ENCODE measurements at regions not wholly inside any gene's neighbourhood (a gene's known extent, or its start where the extent isn't known, plus 50 kb on each side); places are given as distances from the start of the nearest gene placed in this dataset.
"Not testable (repeated sequence)": the region's sequence is repeated elsewhere in the genome, so short reads cannot be mapped to it uniquely, and the experiment has no call there.

DNA sequence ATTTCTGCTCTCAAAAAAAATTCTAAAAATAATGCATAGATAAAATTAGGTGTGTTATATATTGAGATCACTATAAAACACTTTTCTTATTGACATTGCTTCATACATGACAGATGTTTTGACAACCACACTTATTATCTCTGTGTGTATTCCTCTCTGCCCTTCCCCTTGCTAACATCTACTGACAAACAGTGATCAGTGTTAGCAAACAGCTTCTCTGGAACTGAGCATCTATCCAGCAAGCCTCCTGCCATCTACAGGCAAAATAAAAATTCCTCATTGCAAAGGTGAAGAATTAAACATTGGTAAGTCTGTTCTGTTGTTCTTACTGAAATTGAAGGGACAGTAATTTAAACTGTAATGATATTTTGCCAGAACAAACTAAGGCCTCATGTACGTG is 2153.9 kb downstream of the NCAM2 start:
- H2AFZ ChIP-seq (ENCODE audit: control insufficient read depth, low read depth, low read length) = no peak overlapping the region
- H3K4me3 ChIP-seq = no peak overlapping the region
- WGBS (ENCODE audit: insufficient coverage, insufficient replicate concordance, low lambda C conversion rate, missing lambda C conversion rate) = 0% methylated on average over 1 of the region's 1 CpG
- no peaks in the 10 kb centered on the region for H3K36me3 ChIP-seq (ENCODE audit: control insufficient read depth in 2 of 2, insufficient read depth in 2 of 2, low read length in 1 of 2)
- no peak for DNase-seq (ENCODE audit: low read depth, low spot score)
- intact Hi-C loops (cut with micrococcal nuclease; ENCODE audit: unreplicated experiment) (no loop called here), in situ Hi-C loops (cut with MboI) (no loop called here)
- no peaks in the 10 kb centered on the region for H3K79me2 ChIP-seq (ENCODE audit: control insufficient read depth, insufficient read depth, low read length)
- ChIA-PET POLR2A (no interaction called here), CTCF (no interaction called here), RAD21 (ENCODE audit: unreplicated experiment) (no interaction called here), SMC1A (ENCODE audit: uncharacterized antibody, unreplicated experiment) (no interaction called here)
- ATAC-seq = no peak
- no peaks in the 10 kb centered on the region for H4K20me1 ChIP-seq (ENCODE audit: control insufficient read depth, insufficient read depth)
- no peak for FAIRE-seq
- no TSS peak for BruUV-seq (replicated peaks)
- H3K4me1 ChIP-seq (ENCODE audit: control insufficient read depth, insufficient read depth, low read length) = no peaks in the 10 kb centered on the region
- H3K9me3 ChIP-seq (replicated peaks; ENCODE audit: control insufficient read depth, insufficient read depth, low read length) = no peaks in the 10 kb centered on the region
- TF ChIP-seq HCFC1 (IDR thresholded peaks at IDR 0.05; ENCODE audit: low read length) (no peak), RUNX3 (IDR thresholded peaks at IDR 0.05; ENCODE audit: low read length) (no peak)
- H3K27ac ChIP-seq (ENCODE audit: control insufficient read depth, insufficient read depth) = no peak overlapping the region
- no peak overlapping the region for H3K4me2 ChIP-seq (ENCODE audit: control insufficient read depth, insufficient read depth)
- H3K27me3 ChIP-seq (replicated peaks in 1 of 2; ENCODE audit: control insufficient read depth in 2 of 2, insufficient read depth in 2 of 2, low read length in 1 of 2) = no peaks in the 10 kb centered on the region
- no peak overlapping the region for H3K9ac ChIP-seq (ENCODE audit: control insufficient read depth, insufficient read depth, low read length)

DNA sequence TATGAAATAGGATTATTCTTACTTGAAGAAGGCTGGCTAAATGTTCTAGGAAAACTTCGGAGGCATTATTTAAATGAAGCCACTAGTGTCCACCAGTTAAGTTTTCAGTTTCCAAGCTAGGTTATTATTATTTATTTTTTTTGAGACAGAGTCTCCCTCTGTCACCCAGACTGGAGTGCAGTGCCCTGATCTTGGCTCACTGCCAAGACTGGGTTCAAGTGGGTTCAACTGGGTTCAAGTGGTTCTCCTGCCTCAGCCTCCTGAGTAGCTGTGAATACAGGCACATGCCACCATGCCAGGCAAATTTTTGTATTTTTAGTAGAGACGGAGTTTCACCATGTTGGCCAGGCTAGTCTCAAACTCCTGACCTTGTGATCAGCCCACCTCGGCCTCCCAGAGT is 2155.6 kb downstream of the NCAM2 start:
- H3K36me3 ChIP-seq (ENCODE audit: control insufficient read depth in 2 of 2, insufficient read depth in 2 of 2, low read length in 1 of 2); H3K9me3 ChIP-seq (replicated peaks; ENCODE audit: control insufficient read depth, insufficient read depth, low read length); H3K27ac ChIP-seq (ENCODE audit: control insufficient read depth, insufficient read depth); FAIRE-seq; H4K20me1 ChIP-seq (ENCODE audit: control insufficient read depth, insufficient read depth); intact Hi-C loops (cut with micrococcal nuclease; ENCODE audit: unreplicated experiment); H3K4me3 ChIP-seq; H3K79me2 ChIP-seq (ENCODE audit: control insufficient read depth, insufficient read depth, low read length); DNase-seq (ENCODE audit: low read depth, low spot score); SMC1A ChIA-PET (ENCODE audit: uncharacterized antibody, unreplicated experiment); H3K4me2 ChIP-seq (ENCODE audit: control insufficient read depth, insufficient read depth); H2AFZ ChIP-seq (ENCODE audit: control insufficient read depth, low read depth, low read length); in situ Hi-C loops (cut with MboI); H3K27me3 ChIP-seq (replicated peaks in 1 of 2; ENCODE audit: control insufficient read depth in 2 of 2, insufficient read depth in 2 of 2, low read length in 1 of 2); POLR2A ChIA-PET; H3K4me1 ChIP-seq (ENCODE audit: control insufficient read depth, insufficient read depth, low read length); RAD21 ChIA-PET (ENCODE audit: unreplicated experiment); CTCF ChIA-PET; H3K9ac ChIP-seq (ENCODE audit: control insufficient read depth, insufficient read depth, low read length); BruUV-seq (replicated peaks); ATAC-seq: not testable (repeated sequence)
- WGBS (ENCODE audit: insufficient coverage, insufficient replicate concordance, low lambda C conversion rate, missing lambda C conversion rate) = 0% methylated on average over 3 of the region's 3 CpGs

DNA sequence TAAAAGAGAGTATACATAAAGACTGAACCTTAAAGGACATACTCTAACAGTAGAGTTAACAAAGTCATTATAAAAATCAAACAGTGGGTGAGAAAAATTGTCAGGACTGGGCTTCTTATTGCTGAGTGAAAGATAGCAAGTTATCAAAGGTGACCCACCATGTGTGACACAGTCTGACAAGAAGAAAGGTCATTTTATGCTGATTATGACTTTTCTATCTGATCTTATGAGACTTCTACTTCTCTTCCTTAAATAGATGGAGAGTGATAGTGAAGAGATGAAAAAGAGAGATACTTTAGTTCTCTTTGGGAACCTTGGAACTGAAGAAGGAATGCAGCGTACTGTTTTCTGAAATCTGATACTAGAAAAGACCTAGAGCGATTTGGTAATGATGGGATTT is 2157.1 kb downstream of the NCAM2 start:
- H3K79me2 ChIP-seq (ENCODE audit: control insufficient read depth, insufficient read depth, low read length) = no peaks in the 10 kb centered on the region
- no peak overlapping the region for H3K27ac ChIP-seq (ENCODE audit: control insufficient read depth, insufficient read depth)
- WGBS (ENCODE audit: insufficient coverage, insufficient replicate concordance, low lambda C conversion rate, missing lambda C conversion rate) = 8% methylated on average over 2 of the region's 2 CpGs
- DNase-seq (ENCODE audit: low read depth, low spot score) (no peak), ATAC-seq (no peak), FAIRE-seq (no peak)
- ChIA-PET RAD21 (ENCODE audit: unreplicated experiment) (no interaction called here), CTCF (no interaction called here), POLR2A (no interaction called here), SMC1A (ENCODE audit: uncharacterized antibody, unreplicated experiment) (no interaction called here)
- no peak overlapping the region for H2AFZ ChIP-seq (ENCODE audit: control insufficient read depth, low read depth, low read length)
- no peaks in the 10 kb centered on the region for H3K4me1 ChIP-seq (ENCODE audit: control insufficient read depth, insufficient read depth, low read length)
- in situ Hi-C loops (cut with MboI) (no loop called here), intact Hi-C loops (cut with micrococcal nuclease; ENCODE audit: unreplicated experiment) (no loop called here)
- no peaks in the 10 kb centered on the region for H4K20me1 ChIP-seq (ENCODE audit: control insufficient read depth, insufficient read depth)
- BruUV-seq (replicated peaks) = no TSS peak
- TF ChIP-seq, protein P1, sequence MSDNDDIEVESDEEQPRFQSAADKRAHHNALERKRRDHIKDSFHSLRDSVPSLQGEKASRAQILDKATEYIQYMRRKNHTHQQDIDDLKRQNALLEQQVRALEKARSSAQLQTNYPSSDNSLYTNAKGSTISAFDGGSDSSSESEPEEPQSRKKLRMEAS (IDR thresholded peaks at IDR 0.05; ENCODE audit: low read depth, low read length) = no peak
- TF ChIP-seq ESRRA (IDR thresholded peaks at IDR 0.05; ENCODE audit: low read length) = no peak
- TF ChIP-seq MTA3 (IDR thresholded peaks at IDR 0.05; ENCODE audit: borderline replicate concordance, low read length) = no peak
- TF ChIP-seq EP300 (IDR thresholded peaks at IDR 0.05; ENCODE audit: borderline replicate concordance in 1 of 2, control insufficient read depth in 1 of 2, low read depth in 2 of 2, low read length in 2 of 2) = no peak
- TF ChIP-seq, protein P2, sequence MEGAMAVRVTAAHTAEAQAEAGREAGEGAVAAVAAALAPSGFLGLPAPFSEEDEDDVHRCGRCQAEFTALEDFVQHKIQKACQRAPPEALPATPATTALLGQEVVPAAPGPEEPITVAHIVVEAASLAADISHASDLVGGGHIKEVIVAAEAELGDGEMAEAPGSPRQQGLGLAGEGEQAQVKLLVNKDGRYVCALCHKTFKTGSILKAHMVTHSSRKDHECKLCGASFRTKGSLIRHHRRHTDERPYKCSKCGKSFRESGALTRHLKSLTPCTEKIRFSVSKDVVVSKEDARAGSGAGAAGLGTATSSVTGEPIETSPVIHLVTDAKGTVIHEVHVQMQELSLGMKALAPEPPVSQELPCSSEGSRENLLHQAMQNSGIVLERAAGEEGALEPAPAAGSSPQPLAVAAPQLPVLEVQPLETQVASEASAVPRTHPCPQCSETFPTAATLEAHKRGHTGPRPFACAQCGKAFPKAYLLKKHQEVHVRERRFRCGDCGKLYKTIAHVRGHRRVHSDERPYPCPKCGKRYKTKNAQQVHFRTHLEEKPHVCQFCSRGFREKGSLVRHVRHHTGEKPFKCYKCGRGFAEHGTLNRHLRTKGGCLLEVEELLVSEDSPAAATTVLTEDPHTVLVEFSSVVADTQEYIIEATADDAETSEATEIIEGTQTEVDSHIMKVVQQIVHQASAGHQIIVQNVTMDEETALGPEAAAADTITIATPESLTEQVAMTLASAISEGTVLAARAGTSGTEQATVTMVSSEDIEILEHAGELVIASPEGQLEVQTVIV (IDR thresholded peaks at IDR 0.05; ENCODE audit: borderline replicate concordance, partially characterized antibody) = no peak
- no peak for TF ChIP-seq NFIC (IDR thresholded peaks at IDR 0.05; ENCODE audit: low read depth, low read length)
- H3K4me2 ChIP-seq (ENCODE audit: control insufficient read depth, insufficient read depth) = no peak overlapping the region
- no peak overlapping the region for H3K4me3 ChIP-seq
- H3K36me3 ChIP-seq (ENCODE audit: control insufficient read depth in 2 of 2, insufficient read depth in 2 of 2, low read length in 1 of 2) = no peaks in the 10 kb centered on the region
- no peaks in the 10 kb centered on the region for H3K27me3 ChIP-seq (replicated peaks in 1 of 2; ENCODE audit: control insufficient read depth in 2 of 2, insufficient read depth in 2 of 2, low read length in 1 of 2)
- no peak overlapping the region for H3K9ac ChIP-seq (ENCODE audit: control insufficient read depth, insufficient read depth, low read length)
- H3K9me3 ChIP-seq (replicated peaks; ENCODE audit: control insufficient read depth, insufficient read depth, low read length) = no peaks in the 10 kb centered on the region
